ENCODE measurements at regions not wholly inside any gene's neighbourhood (a gene's known extent, or its start where the extent isn't known, plus 50 kb on each side); places are given as distances from the start of the nearest gene placed in this dataset.

GRCh38 chr1:221363039-221363438 is 378.9 kb downstream of the DUSP10 start:
- no peak overlapping the region for H3K9ac ChIP-seq (ENCODE audit: control insufficient read depth, insufficient read depth, low read length)
- no peak overlapping the region for H3K27ac ChIP-seq (ENCODE audit: control insufficient read depth, insufficient read depth)
- no peak overlapping the region for H3K4me2 ChIP-seq (ENCODE audit: control insufficient read depth, insufficient read depth)
- ChIA-PET RAD21 (ENCODE audit: unreplicated experiment) (no interaction called here), SMC1A (ENCODE audit: uncharacterized antibody, unreplicated experiment) (interaction anchor here (0.6 to 1.1 kb wide), 2 partner anchors 167 to 488 kb away, joined by 3 read pairs; no protein-coding TSS in a partner anchor), CTCF (no interaction called here), POLR2A (no interaction called here)
- intact Hi-C loops (cut with micrococcal nuclease; ENCODE audit: unreplicated experiment) (no loop called here), in situ Hi-C loops (cut with MboI) (no loop called here)
- no peaks in the 10 kb centered on the region for H4K20me1 ChIP-seq (ENCODE audit: control insufficient read depth, insufficient read depth)
- no peak overlapping the region for H3K4me3 ChIP-seq
- no peak overlapping the region for H2AFZ ChIP-seq (ENCODE audit: control insufficient read depth, low read depth, low read length)
- DNase-seq (ENCODE audit: low read depth, low spot score) (no peak), ATAC-seq (no peak), FAIRE-seq (no peak)
- no TSS peak for BruUV-seq (replicated peaks)
- H3K9me3 ChIP-seq (replicated peaks; ENCODE audit: control insufficient read depth, insufficient read depth, low read length), result no peaks in the 10 kb centered on the region
- H3K79me2 ChIP-seq (ENCODE audit: control insufficient read depth, insufficient read depth, low read length), result no peaks in the 10 kb centered on the region
- H3K27me3 ChIP-seq (replicated peaks in 1 of 2; ENCODE audit: control insufficient read depth in 2 of 2, insufficient read depth in 2 of 2, low read length in 1 of 2), result no peaks in the 10 kb centered on the region
- WGBS (ENCODE audit: insufficient coverage, insufficient replicate concordance, low lambda C conversion rate, missing lambda C conversion rate), result 25% methylated on average over 2 of the region's 2 CpGs
- H3K36me3 ChIP-seq (ENCODE audit: control insufficient read depth in 2 of 2, insufficient read depth in 2 of 2, low read length in 1 of 2), result no peaks in the 10 kb centered on the region
- H3K4me1 ChIP-seq (ENCODE audit: control insufficient read depth, insufficient read depth, low read length), result no peaks in the 10 kb centered on the region
- TF ChIP-seq PAX5 (IDR thresholded peaks at IDR 0.05; ENCODE audit: borderline replicate concordance, low read depth, low read length), result no peak
- TF ChIP-seq ZNF24 (IDR thresholded peaks at IDR 0.05), result no peak
- no peak for TF ChIP-seq STAT1 (conservative IDR thresholded peaks at IDR 0.05)
- no peak for TF ChIP-seq SRF (IDR thresholded peaks at IDR 0.05; ENCODE audit: low read depth in 2 of 2, low read length in 2 of 2)
- TF ChIP-seq ZNF592 (IDR thresholded peaks at IDR 0.05), result no peak
- TF ChIP-seq CTCF (IDR thresholded peaks at IDR 0.05 in 2 of 3, conservative IDR thresholded peaks at IDR 0.05 in 1 of 3; ENCODE audit: control insufficient read depth in 2 of 3, extremely low read depth in 1 of 3, insufficient read depth in 1 of 3, low read depth in 3 of 3, low read length in 3 of 3), result no peak
- no peak for TF ChIP-seq CREM (IDR thresholded peaks at IDR 0.05; ENCODE audit: low read depth)
- TF ChIP-seq POLR2AphosphoS2 (IDR thresholded peaks at IDR 0.05; ENCODE audit: low read depth, low read length), result no peak
- no peak for TF ChIP-seq NFIC (IDR thresholded peaks at IDR 0.05; ENCODE audit: low read depth, low read length)
- no peak for TF ChIP-seq SKIL (IDR thresholded peaks at IDR 0.05; ENCODE audit: low read depth, poor library complexity, severe bottlenecking)
- no peak for TF ChIP-seq JUNB (IDR thresholded peaks at IDR 0.05)
- TF ChIP-seq JUND (IDR thresholded peaks at IDR 0.05; ENCODE audit: low read depth, low read length), result no peak
- no peak for TF ChIP-seq ZBTB4 (CRISPR knock-in tag; IDR thresholded peaks at IDR 0.05)
- no peak for TF ChIP-seq SP1 (IDR thresholded peaks at IDR 0.05; ENCODE audit: low read depth, low read length)
- no peak for TF ChIP-seq NR2F1 (conservative IDR thresholded peaks at IDR 0.05)
